RWPE1 (cell line): ENCODE measurements at regions not wholly inside any gene's neighbourhood (a gene's known extent, or its start where the extent isn't known, plus 50 kb on each side); places are given as distances from the start of the nearest gene placed in this dataset.

Experiments used
- CTCF ChIA-PET: fragments of 350-600 bp; sonication (Branson Sonifier 250); formaldehyde crosslinking; extraction: SDS; loops from one replicate; lab custom pipeline; 2021; lab: Yijun Ruan, JAX
- POLR2A ChIA-PET: fragments of 400-600 bp; formaldehyde crosslinking; extraction: SDS; loops from one replicate; lab custom pipeline; 2020; ENCODE audit warnings: antibody characterized with exemption; ENCODE audit not compliant: low non-redundant PET; lab: Yijun Ruan, JAX
- DNase-seq: peaks from one replicate; pipeline ENCODE4 v3.0.0; 2012; ENCODE audit warnings: low spot score
- H3K27ac ChIP-seq: fragments of 450-650 bp; 2 replicates; pipeline ENCODE4 v1.5.1; 2017
- CTCF ChIP-seq: fragments of 450-650 bp; conservative IDR thresholded peaks from 2 replicates; pipeline ENCODE4 v1.5.1; 2017; ENCODE audit warnings: low read depth, mild to moderate bottlenecking

- TF ChIP-seq CTCF = no peak
- no peak for DNase-seq
- ChIA-PET CTCF (interaction anchor here (0.6 kb wide), 1 partner anchor 284 kb away, joined by 3 read pairs; no protein-coding TSS in a partner anchor), POLR2A (no interaction called here)
- no peak overlapping the region for H3K27ac ChIP-seq
These were observed 110.4 kb downstream of the RPL22L1 start for GRCh38 chr3:170759511-170760173.

DNA sequence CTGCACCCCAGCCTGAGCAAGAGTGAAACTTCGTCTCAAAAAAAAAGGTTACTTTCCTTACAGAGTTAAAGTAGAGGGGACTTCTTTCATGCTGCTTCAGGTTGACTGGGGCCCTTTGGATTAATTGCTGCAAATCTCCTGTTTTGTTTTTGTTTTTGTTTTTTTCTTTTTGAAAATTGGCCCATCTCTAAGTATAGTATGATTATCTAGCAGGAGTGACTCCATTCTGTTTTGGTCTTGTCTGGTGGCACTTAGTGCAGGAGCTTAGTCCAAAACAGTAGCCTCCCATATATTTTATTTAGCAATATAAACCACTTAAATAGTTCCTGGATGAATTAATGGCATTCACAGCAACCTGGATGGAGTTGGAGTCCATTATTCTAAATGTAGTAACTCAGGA is 113.0 kb downstream of the RPL22L1 start:
- no peak overlapping the region for H3K27ac ChIP-seq
- ChIA-PET CTCF (no interaction called here), POLR2A (no interaction called here)
- no peak for TF ChIP-seq CTCF
- no peak for DNase-seq

- no peak for TF ChIP-seq CTCF
- no peak for DNase-seq
- H3K27ac ChIP-seq = no peak overlapping the region
- POLR2A ChIA-PET = no interaction called here
- CTCF ChIA-PET = interaction anchor here (0.6 to 1.6 kb wide), 2 partner anchors 57 to 339 kb away, joined by 3 to 6 read pairs; no protein-coding TSS in a partner anchor
These were observed 115.7 kb downstream of the RPL22L1 start for GRCh38 chr3:170754311-170754693.

DNA sequence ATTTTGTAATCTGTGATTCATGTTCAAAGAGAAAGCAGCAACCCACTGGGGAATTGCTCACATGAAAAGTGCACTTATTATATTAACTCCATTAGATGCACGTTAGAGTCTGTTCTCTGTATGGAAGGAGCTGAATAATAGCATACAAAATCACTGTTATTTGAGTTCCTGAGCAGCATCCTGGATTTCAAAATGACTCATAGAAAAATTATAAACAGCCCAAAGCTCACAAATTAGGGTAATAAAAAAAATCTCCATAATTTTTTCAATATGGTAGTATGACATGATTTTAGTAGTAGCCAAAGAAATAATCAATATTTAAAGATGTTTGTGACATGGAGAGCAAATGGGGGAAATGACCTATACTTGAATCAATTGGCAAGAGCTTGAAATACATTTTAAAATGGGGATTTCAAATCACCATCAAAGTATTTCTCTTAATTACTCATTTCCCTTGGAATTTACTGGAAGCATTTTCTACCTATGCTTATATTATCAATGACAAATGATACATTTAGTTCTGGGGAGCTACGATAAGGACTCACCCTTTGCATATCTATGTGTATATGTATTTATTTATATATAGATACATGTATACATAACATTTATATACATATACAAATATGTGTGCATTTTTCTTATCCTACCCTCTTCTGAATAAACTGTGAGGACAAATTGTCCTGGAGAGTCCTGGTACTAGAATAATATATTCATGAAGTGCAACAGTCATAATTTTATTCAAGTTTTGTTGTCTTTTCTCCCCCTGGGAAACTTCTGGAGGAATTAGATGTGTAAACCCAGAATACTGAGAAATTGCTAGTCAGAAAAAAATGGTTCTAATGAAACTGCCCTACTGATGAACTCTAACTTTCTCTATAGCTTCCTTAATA is 116.3 kb downstream of the RPL22L1 start:
- no peak for DNase-seq
- ChIA-PET POLR2A (no interaction called here), CTCF (interaction anchor here (0.7 to 1.6 kb wide), 2 partner anchors 15 to 58 kb away, joined by 4 to 6 read pairs; no protein-coding TSS in a partner anchor)
- no peak overlapping the region for H3K27ac ChIP-seq
- TF ChIP-seq CTCF = no peak

DNA sequence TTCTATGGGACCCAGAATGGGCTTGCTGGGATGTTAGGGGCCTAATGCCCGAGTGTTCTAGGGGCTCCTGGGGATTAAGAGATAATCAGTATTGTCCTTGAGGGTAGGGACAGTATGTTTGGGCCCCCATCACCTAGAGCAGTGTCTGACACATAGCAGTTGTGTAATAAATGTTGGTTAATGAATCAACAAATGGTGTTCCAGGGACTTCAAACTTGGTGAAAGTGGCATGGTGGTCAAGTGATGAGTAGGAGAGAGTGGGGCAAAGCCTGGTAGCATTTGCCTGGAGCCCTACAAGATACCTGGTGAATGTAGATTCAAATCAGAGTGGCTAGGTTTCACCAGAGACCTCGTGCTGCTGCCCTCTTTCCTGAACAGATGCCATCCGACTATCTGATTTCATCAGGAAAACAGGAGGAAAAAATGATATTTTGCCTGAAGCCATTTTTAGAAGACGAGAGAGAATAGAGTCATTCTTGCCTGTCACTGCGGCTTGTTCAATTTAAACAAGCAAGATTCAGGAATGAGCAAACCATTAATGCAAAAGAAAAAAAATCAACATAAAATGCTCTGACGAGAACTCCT is 117.3 kb downstream of the RPL22L1 start:
- POLR2A ChIA-PET = no interaction called here
- no peak overlapping the region; the same call in 1 of the 2 replicates for H3K27ac ChIP-seq
- no peak for TF ChIP-seq CTCF
- CTCF ChIA-PET = no interaction called here
- no peak for DNase-seq

DNA sequence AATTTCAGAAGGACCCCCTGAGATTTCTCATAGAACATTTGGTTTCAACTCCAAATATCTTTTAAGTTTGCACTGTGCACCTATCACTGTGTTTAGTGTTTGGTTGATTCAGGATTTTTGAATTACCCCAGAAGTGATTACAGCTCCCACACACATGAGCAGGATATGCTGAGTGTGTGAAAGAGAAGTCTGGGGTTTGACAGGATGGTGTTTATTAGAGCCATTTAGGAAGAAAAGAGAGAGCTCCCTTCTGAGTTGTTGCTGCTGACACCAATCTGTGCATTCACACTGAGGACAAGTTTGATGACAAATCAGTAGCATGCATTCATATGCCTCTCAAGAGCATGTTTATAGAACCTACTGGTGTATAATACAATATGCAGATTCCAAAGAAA is 118.1 kb downstream of the RPL22L1 start:
- no peak for DNase-seq
- ChIA-PET POLR2A (no interaction called here), CTCF (no interaction called here)
- no peak for TF ChIP-seq CTCF
- peak overlapping the region; percentile 76 for H3K27ac ChIP-seq
